HG03469 (cell line): ENCODE measurements at regions not wholly inside any gene's neighbourhood (a gene's known extent, or its start where the extent isn't known, plus 50 kb on each side); places are given as distances from the start of the nearest gene placed in this dataset.

ENCODE experiments used
- ATAC-seq: cut with Tn5 transposase; IDR thresholded peaks from one replicate; pipeline ENCODE4 v1.9.1; 2021; ENCODE audit warnings: mild to moderate bottlenecking, moderate library complexity, moderate number of reproducible peaks; ENCODE audit not compliant: unreplicated experiment

DNA sequence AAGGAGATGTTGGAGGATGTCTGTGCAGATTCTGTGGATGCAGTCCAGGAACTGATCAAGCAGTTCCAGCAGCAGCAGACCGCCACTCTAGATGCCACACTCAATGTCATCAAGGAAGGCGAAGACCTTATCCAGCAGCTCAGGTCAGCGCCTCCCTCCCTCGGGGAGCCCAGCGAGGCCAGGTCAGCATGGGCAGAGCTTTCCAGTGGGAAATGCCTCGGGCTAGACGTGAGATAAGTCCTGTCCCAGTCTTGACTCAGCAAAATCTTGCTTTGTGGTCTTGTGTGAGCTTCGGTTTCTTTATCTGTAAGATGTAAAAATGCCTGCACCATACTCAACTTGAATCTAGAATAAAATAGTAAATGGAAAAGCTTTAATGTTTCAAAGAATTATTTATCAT lies 335.1 kb upstream of the UMPS start:
- ATAC-seq = no peak

DNA sequence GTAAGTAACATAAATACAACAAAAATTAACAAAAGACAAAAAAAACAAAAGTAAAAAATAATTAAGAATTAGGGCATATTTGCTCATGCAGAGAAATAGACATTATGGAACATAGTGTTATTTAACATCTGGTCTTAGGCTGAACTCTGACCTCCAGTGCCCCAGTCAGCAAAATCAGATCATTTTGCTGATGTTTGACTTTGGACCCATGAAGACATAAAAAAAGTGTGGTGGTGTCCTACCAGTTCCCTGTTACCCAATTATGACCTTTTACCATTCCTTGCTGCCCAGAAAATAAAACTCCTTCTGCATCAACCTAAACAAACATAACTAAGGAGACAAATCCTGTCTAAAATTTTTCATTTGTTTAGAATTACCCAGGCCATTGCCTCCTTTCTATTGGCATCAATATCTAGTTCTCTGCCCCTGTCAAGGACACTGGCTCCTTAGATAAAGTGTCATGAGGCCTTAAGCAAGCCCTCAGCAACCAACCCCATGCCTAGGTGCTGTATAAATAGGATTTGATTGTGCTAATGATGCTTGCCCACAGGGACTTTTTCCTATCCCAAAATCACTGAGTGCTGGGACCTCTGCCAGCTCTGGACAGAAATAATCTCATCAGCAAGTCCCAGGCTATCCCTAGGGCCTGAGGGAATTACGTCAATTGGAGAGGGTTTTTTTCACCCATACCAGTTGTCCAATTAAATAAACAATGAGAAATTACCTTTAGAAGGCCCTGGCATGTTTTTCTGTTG lies 334.5 kb upstream of the UMPS start:
- no peak for ATAC-seq

- no peak for ATAC-seq
These were observed 333.8 kb upstream of the UMPS start for GRCh38 chr3:124396339-124396950.

DNA sequence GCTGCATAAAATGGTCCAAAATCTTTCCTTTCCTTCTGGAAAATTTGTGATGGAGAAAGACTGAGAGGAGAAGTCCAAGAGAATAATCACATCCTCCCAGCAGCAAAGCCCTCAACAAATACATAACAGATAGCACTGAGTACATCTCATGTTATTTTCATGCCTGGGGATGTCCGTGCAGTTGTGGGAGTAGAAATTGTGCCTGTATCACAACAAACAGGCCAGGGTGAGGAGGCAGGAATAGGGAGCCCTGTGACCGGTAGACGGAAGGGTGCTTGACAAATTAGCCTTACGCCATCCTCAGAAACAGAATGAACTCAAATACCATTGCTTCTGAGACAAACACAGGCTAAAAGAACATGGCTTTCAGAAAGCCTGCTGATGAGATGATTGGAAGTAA lies 333.2 kb upstream of the UMPS start:
- ATAC-seq = no peak

GRCh38 chr3:124398594-124398993 lies 331.7 kb upstream of the UMPS start:
- no peak for ATAC-seq

DNA sequence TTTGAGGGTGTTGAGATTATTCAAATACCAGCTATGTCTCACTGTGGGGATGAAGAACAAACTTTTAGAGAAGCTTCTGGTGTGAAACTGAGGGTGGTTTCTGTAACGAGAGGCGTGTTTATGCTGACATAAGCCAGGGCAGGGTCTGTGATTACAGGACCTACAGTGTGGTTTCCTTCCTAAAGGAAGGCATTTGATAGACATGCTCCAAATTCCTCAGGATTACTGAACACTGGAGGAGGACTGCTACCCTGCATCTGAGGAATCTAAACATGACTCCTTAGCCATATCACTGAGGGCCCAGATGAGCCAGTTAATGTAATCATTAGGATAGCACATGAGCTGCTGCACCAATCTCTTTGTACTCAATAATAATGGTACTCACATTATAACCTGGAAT lies 328.4 kb upstream of the UMPS start:
- ATAC-seq = no peak

DNA sequence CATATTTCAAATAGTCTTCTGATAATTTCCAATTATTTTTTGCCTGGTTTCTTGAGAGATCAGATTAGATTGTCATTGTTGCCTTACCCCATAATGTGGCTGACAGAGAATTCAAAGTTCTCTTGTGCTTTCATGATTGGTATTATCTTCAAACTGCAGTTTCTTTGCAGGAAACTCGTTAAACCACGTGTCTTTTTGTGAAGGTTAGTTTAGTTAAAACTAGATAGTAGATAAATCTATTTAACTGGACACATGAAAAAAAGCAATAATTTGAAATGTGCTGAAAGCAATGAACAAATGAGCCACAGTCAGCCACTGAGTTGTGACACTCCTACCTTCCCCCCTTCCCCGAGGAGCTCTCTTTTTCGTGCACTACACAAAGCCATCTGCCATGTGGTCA lies 327.5 kb upstream of the UMPS start:
- no peak for ATAC-seq

DNA sequence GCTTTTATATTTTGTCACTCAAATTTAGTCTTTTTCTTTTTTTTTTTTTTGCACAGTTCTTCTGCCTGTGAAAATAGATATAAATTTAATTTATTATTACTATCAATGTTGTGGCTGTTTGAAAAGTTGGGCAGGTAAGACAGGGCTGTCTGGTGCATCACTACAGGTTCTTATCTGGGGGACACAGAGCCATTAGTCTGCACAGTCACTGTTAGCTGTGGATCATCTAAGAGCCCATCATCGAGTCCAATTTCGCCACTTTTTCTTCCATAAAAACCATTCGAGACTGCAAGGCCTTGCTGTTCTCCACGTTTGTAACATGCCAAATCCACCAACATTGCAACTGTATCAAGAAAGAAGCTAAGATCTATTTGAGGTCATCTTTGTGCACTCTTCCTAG lies 325.6 kb upstream of the UMPS start:
- no peak for ATAC-seq

GRCh38 chr3:124407260-124407659 lies 323.0 kb upstream of the UMPS start:
- no peak for ATAC-seq

GRCh38 chr3:124409650-124410275 lies 320.5 kb upstream of the UMPS start:
- ATAC-seq = no peak

DNA sequence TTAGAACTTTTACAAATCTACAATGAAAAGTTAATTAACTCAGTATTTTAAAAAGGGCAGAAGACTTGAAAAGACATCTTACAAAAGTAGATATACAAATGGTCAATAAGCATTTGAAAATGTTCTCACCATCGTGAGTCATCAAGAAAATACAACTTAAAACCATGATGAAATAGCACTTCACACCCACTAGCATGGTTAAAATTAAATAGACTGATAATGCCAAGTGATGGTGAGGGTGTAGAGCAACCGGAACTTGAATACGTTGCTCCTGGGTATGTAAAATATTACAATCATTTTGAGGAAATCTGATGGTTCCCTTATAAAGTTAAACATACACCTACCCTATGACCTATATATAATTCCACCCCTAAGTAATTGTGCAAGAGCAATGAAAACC lies 319.8 kb upstream of the UMPS start:
- no peak for ATAC-seq

- ATAC-seq = no peak
These were observed 318.5 kb upstream of the UMPS start for GRCh38 chr3:124411728-124412127.

DNA sequence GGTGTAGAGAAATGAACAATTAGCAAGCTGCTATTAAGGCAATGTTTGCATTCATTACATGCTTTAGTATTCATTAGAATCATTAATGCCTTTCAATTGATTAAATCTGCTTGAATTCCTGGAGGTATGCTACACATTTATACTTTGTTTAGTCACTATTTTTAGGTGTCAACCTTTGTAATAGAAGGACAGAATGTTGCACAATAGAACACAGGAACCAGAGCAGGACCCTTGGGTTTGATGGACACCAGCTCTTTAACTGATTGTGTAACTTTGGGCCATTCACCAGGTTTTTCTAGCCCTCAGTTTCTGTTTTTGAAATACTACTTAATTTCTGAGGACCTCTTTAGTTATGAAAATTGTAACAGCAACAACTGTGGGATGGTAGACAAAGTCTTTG lies 317.6 kb upstream of the UMPS start:
- no peak for ATAC-seq

DNA sequence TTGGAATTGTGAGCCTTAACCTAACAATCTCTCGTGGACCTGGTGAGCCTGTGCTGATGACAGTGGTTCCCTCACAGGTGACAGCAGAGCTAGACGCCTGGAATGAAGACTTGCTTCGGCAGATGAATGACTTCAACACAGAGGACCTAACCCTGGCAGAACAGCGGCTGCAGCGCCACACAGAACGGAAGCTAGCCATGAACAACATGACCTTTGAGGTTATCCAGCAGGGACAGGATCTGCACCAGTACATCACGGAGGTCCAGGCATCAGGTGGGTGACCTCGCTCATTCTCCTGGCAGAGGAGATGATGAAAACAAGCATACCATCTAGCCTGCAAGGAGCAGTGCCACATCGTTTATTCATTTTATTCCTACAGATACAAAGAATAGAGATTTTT lies 316.9 kb upstream of the UMPS start:
- no peak for ATAC-seq

DNA sequence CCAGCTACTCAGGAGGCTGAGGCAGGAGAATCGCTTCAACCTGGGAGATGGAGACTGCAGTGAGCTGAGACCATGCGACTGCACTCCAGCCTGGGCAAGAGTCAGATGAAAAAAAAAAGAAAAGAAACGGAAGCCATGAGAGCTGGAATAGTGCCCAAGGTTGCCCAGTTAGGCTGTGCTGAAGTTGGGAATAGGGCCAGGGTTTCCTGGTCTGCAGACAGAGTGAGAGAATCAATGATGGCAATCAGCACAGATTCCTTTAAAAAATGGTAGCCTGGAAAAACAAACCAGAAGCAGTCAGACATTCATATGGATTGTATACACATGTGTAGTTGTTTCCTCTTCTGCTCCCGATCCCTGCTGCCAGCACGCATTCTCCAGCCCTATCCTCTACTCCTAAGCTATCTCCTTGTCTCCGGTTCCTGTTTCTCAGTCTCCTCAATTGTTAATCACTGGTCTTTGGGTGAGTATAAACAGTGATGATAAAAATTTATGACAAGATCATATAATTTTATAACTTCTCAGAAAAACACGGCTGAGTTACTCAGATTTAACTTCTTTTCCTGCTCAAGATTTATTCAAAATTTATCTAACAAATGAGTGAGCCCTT lies 316.2 kb upstream of the UMPS start:
- ATAC-seq = no peak

DNA sequence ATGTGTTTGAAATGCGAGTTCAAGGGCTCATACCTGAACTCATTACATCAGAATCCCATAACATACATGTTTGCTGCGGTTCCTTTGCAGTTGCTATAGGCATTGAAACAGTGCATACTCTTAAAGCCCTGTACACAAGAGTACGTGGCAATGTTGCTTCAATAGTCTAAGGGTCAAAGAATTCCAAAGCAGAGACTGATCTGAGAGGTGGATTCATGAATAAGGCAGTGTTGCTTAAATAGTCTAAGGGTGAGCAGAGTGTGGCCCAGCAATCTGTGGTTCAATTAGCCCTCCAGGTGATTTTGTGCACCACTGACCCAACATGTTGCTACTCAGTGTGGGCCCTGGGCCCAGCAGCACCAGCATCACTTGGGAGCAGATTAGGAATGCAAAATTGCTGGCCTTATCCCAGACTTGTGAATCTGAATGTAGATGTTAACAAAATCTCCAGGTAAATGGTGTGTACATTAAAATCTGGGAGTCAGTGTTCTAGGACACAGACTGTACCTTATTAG lies 314.7 kb upstream of the UMPS start:
- ATAC-seq = no peak

GRCh38 chr3:124419303-124419702 lies 310.9 kb upstream of the UMPS start:
- no peak for ATAC-seq

DNA sequence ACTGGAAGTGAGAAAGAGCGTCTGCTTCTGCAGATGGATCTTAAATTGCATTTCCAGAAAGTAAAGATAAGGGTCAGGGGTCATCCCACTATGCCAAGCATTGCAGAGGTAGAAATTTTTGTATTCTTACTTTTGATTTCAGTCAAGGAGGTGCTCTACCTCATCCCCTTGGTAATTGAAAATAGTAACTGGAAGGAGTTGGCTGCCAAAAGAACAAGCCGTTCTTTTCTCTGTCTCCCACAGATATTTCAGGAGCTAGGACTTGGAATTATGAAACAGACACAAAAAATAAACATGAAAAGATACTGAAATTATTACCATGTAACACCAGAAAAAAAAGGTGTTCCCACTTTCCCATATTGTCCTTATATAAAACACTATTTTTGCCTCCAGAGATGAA lies 309.9 kb upstream of the UMPS start:
- ATAC-seq = no peak

GRCh38 chr3:124422805-124423204 lies 307.4 kb upstream of the UMPS start:
- ATAC-seq = no peak

GRCh38 chr3:124424396-124424795 lies 305.9 kb upstream of the UMPS start:
- no peak for ATAC-seq

DNA sequence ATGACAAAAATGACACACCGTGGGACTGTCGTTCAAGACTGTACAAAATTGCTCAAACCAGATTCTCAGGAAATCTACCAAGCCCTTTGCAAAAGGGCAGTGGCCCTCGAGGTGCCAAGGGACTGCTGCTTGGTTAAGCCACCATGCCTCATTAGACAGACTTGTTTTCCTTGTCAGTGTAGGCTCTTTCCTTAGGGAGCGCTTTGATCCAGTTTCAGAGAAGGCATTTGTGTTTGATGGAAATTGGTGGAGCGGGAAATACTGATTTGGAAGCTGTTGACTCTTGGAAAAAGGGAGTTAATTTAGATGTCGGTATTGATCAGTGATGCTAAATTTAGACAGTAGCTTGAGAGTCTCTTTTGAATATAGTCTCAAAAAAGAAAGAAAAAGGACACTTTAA lies 304.3 kb upstream of the UMPS start:
- ATAC-seq = no peak
